PFSK-1 (cell line): ENCODE measurements at regions not wholly inside any gene's neighbourhood (a gene's known extent, or its start where the extent isn't known, plus 50 kb on each side); places are given as distances from the start of the nearest gene placed in this dataset.

Experiments
- POLR2AphosphoS5 ChIP-seq: IDR thresholded peaks from 2 replicates; pipeline ENCODE4 v1.6.1; 2012; ENCODE audit warnings: low read depth, mild to moderate bottlenecking, control low read depth, low read length, moderate library complexity
- SIN3A ChIP-seq: IDR thresholded peaks from 2 replicates; pipeline ENCODE4 v1.6.1; 2012; ENCODE audit warnings: mild to moderate bottlenecking, low read length, moderate library complexity, borderline replicate concordance; ENCODE audit not compliant: insufficient read depth

GRCh38 chr10:130421909-130422308 lies 285.7 kb downstream of the GLRX3 start:
- TF ChIP-seq POLR2AphosphoS5 (no peak), SIN3A (no peak)
